Lower leg skin (tissue), 3 donors: ENCODE measurements at regions not wholly inside any gene's neighbourhood (a gene's known extent, or its start where the extent isn't known, plus 50 kb on each side); places are given as distances from the start of the nearest gene placed in this dataset.

Experiments used
- CTCF ChIP-seq, 3 donors: fragments of 450-650 bp; IDR thresholded peaks; one replicate each; pipeline ENCODE4 v1.5.1; 2016; ENCODE audit warnings: antibody characterized with exemption in 3 of 3, mild to moderate bottlenecking in 3 of 3, moderate library complexity in 2 of 3
- POLR2A ChIP-seq, 2 donors: fragments of 450-650 bp; IDR thresholded peaks; one replicate each; pipeline ENCODE4 v1.6.1; 2016 to 2017; ENCODE audit warnings: antibody characterized with exemption in 2 of 2, mild to moderate bottlenecking in 1 of 2, moderate library complexity in 1 of 2

- TF ChIP-seq CTCF (IDR thresholded peaks at IDR 0.05) (no peak), POLR2A (IDR thresholded peaks at IDR 0.05) (no peak)
Measured at GRCh38 chr20:26277339-26277738, 580.7 kb upstream of the ZNF337 start.
